ENCODE measurements at regions not wholly inside any gene's neighbourhood (a gene's known extent, or its start where the extent isn't known, plus 50 kb on each side); places are given as distances from the start of the nearest gene placed in this dataset.

DNA sequence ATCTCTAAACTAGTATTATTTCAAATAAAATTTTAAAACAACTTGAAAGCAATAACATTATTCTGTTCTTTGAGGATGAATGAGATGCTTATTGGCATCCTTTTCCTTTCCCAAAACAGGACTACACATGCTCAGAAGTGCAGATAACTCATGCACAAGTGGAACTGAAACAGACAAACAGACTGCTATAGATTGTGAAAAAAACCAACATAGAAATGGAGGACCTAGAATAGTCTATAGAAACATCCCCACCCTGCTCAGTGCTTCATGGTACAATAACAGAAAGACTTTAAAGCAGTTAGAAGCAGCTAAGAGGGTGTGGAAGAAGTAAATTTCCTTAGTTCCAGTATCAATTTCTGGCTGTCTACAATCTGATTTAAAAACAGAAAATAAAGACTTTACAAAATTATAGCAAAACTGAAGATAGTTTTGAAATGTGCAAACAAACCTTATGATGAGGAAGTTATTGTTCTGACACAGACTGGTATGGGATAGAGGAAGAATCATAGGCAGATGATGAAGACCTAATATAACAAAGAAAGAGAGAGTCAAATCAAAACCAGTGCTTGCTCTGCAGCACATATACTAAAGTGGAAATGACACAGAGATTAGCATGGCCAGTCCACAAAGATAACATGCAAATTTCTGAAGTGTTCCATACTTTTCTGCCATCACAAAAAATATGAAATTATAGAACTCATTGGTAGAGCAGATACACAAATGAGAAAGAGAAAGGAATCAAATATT is 1025.4 kb downstream of the SQOR start:
- Histone ChIP-seq H3K4me3 (ENCODE audit: extremely low read depth in 1 of 4, insufficient read depth in 2 of 4, low read depth in 3 of 4, low read length in 4 of 4) (no peak overlapping the region), H3K23me2 (ENCODE audit: low read depth, low read length) (no peaks in the 10 kb centered on the region; the same call in 1 of the 2 replicates), H2AK5ac (ENCODE audit: low read depth, low read length) (no peak overlapping the region), H3K4me2 (ENCODE audit: insufficient read depth in 1 of 2, low read depth in 2 of 2, low read length in 2 of 2) (no peak overlapping the region), H4K91ac (replicated peaks; ENCODE audit: insufficient read length, low read length) (no peak overlapping the region), H3K23ac (ENCODE audit: insufficient read length) (no peak overlapping the region), H2BK12ac (ENCODE audit: low read depth, low read length) (no peak overlapping the region), H3K79me1 (ENCODE audit: low read depth, low read length) (no peaks in the 10 kb centered on the region), H3K36me3 (ENCODE audit: control insufficient read depth in 2 of 4, insufficient read depth in 4 of 4, low read length in 3 of 4) (no peaks in the 10 kb centered on the region), H4K20me1 (replicated peaks in 1 of 2; ENCODE audit: control insufficient read depth in 1 of 2, insufficient read depth in 2 of 2, low read length in 2 of 2) (no peaks in the 10 kb centered on the region), H3K27ac (ENCODE audit: low read depth, low read length) (no peak overlapping the region), H2BK15ac (ENCODE audit: low read length) (no peak overlapping the region), H2BK120ac (replicated peaks; ENCODE audit: low read depth, low read length) (no peak overlapping the region), H3K9ac (replicated peaks in 1 of 4; ENCODE audit: extremely low read depth in 1 of 4, low read depth in 3 of 4, low read length in 3 of 4) (no peak overlapping the region), H3K9me3 (ENCODE audit: insufficient read depth in 2 of 2, low read depth in 1 of 2, low read length in 1 of 2) (no peaks in the 10 kb centered on the region), H3K56ac (replicated peaks; ENCODE audit: insufficient read length, low read depth, low read length) (no peak overlapping the region), H3K4ac (replicated peaks; ENCODE audit: insufficient read length, low read depth, low read length) (no peak overlapping the region), H4K8ac (ENCODE audit: extremely low read depth, insufficient read depth, low read length) (no peak overlapping the region), H3K27me3 (replicated peaks in 1 of 4; ENCODE audit: control insufficient read depth in 3 of 4, extremely low read depth in 1 of 4, insufficient read depth in 3 of 4, low read length in 3 of 4) (no peaks in the 10 kb centered on the region), H3K14ac (ENCODE audit: insufficient read length) (no peak overlapping the region), H2BK5ac (ENCODE audit: low read depth, low read length) (no peak overlapping the region), H3K18ac (ENCODE audit: extremely low read depth, low read length) (no peak overlapping the region), H3K79me2 (ENCODE audit: control insufficient read depth in 1 of 2, insufficient read depth in 2 of 2, low read length in 2 of 2) (no peaks in the 10 kb centered on the region), H2AFZ (ENCODE audit: low read length) (no peak overlapping the region), H4K5ac (ENCODE audit: insufficient read length, low read depth, low read length) (no peak overlapping the region), H2BK20ac (ENCODE audit: low read length) (no peak overlapping the region), H3K4me1 (replicated peaks in 1 of 4; ENCODE audit: control insufficient read depth in 3 of 4, insufficient read depth in 4 of 4, low read length in 3 of 4) (no peaks in the 10 kb centered on the region)
- ChIA-PET CTCF (ENCODE audit: partially characterized antibody) (interaction anchor here (1.4 kb wide), 1 partner anchor 9 kb away, joined by 4 read pairs; no protein-coding TSS in a partner anchor), POLR2A (ENCODE audit: partially characterized antibody) (no interaction called here)
- no peak for FAIRE-seq
- no peak for DNase-seq (ENCODE audit: low read depth in 1 of 2, low spot score in 2 of 2)
- TF ChIP-seq SP4 (IDR thresholded peaks at IDR 0.05; ENCODE audit: low read length) (no peak), CHD1 (IDR thresholded peaks at IDR 0.05; ENCODE audit: low read depth, low read length) (no peak), HDAC2 (IDR thresholded peaks at IDR 0.05; ENCODE audit: borderline replicate concordance in 1 of 2, low read depth in 2 of 2, low read length in 2 of 2) (no peak), CBX8 (IDR thresholded peaks at IDR 0.05; ENCODE audit: borderline replicate concordance, low read depth, low read length) (no peak), CTBP2 (IDR thresholded peaks at IDR 0.05; ENCODE audit: borderline replicate concordance, insufficient read depth, insufficient read length, low read length) (no peak), EP300 (IDR thresholded peaks at IDR 0.05; ENCODE audit: borderline replicate concordance in 1 of 2, low read depth in 2 of 2, low read length in 2 of 2) (no peak), PHF8 (conservative IDR thresholded peaks at IDR 0.05; ENCODE audit: low read depth, low read length) (no peak), SP2 (IDR thresholded peaks at IDR 0.05; ENCODE audit: low read length) (no peak), JUN (IDR thresholded peaks at IDR 0.05; ENCODE audit: low read depth, low read length) (no peak)

Data from H1 (cell line).